Endothelial cell of umbilical vein (primary cell): ENCODE measurements at regions not wholly inside any gene's neighbourhood (a gene's known extent, or its start where the extent isn't known, plus 50 kb on each side); places are given as distances from the start of the nearest gene placed in this dataset.

Experiments
- BruUV-seq: library from RNA; stranded (reverse); fragments of 400-500 nt; replicated peaks from 2 replicates; lab custom pipeline; 2021; lab: Mats Ljungman, UMichigan
- CTCF ChIA-PET: fragments of 300-600, 350-600 bp; sonication (Branson Sonifier 250); formaldehyde crosslinking; loops from one replicate; lab custom pipeline; 2021; ENCODE audit warnings: antibody characterized with exemption, inconsistent platforms; lab: Charles Lee
- POLR2A ChIA-PET: fragments of 300-600, 350-600 bp; sonication (Branson Sonifier 250); formaldehyde crosslinking; loops from one replicate; lab custom pipeline; 2021; ENCODE audit warnings: antibody characterized with exemption, inconsistent platforms; lab: Charles Lee
- DNase-seq: peaks from one replicate; pipeline ENCODE4 v3.0.0-alpha.2; 2011; ENCODE audit warnings: low read depth, low spot score
- FAIRE-seq: peaks from 2 replicates; lab custom pipeline; 2011; peaks lifted over from hg19 to GRCh38; lab: Jason Lieb, UNC
- H2AFZ ChIP-seq: 2 replicates; pipeline ENCODE4 v1.6.0; 2012; ENCODE audit warnings: low read depth, low read length, control low read depth, inconsistent platforms
- H3K27ac ChIP-seq: 2 replicates; pipeline ENCODE4 v1.5.1; 2011; ENCODE audit warnings: low read depth, mild to moderate bottlenecking, control low read depth, low read length, moderate library complexity; ENCODE audit not compliant: insufficient read depth
- H3K27me3 ChIP-seq, 2 experiments: 2 replicates each; pipeline versions ENCODE4 v1.6.0 to v1.6.1; 2011; ENCODE audit warnings: low read length in 2 of 2, mixed read lengths in 1 of 2; ENCODE audit not compliant: control insufficient read depth in 2 of 2, insufficient read depth in 2 of 2
- H3K36me3 ChIP-seq, 2 experiments: 2 replicates in 1 of 2; 3 replicates in 1 of 2; pipeline ENCODE4 v1.5.1; 2011; ENCODE audit warnings: low read length in 2 of 2, mild to moderate bottlenecking in 1 of 2, moderate library complexity in 1 of 2; ENCODE audit not compliant: control insufficient read depth in 2 of 2, insufficient read depth in 2 of 2; ENCODE audit errors: extremely low read depth in 1 of 2
- H3K4me1 ChIP-seq: 3 replicates; pipeline ENCODE4 v1.5.1; 2011; ENCODE audit warnings: mild to moderate bottlenecking, low read length; ENCODE audit not compliant: control insufficient read depth, insufficient read depth; ENCODE audit errors: extremely low read depth
- H3K4me2 ChIP-seq: 2 replicates; pipeline ENCODE4 v1.6.1; 2011; ENCODE audit warnings: low read length, control low read depth, mixed read lengths; ENCODE audit not compliant: insufficient read depth
- H3K4me3 ChIP-seq, 3 experiments: fragments of 200-600 bp in 1 of 3; sonication (generic), shearing (Covaris generic) in 1 of 3; replicated peaks in 1 of 3; 2 replicates each; pipeline ENCODE4 v1.5.1; 2011 to 2016; ENCODE audit warnings: control low read depth in 3 of 3, low read length in 3 of 3, mild to moderate bottlenecking in 2 of 3, inconsistent platforms in 1 of 3, low read depth in 1 of 3, moderate library complexity in 1 of 3; ENCODE audit not compliant: insufficient read depth in 1 of 3
- H3K79me2 ChIP-seq: 2 replicates; pipeline ENCODE4 v1.6.0; 2012; ENCODE audit warnings: low read length, inconsistent platforms; ENCODE audit not compliant: control insufficient read depth, insufficient read depth
- H3K9ac ChIP-seq: replicated peaks from 2 replicates; pipeline ENCODE3; 2011; ENCODE audit warnings: low read length, control low read depth; ENCODE audit not compliant: insufficient read depth; ENCODE audit errors: extremely low read depth
- H3K9me1 ChIP-seq: replicated peaks from 3 replicates; pipeline ENCODE4 v1.6.0; 2011; ENCODE audit warnings: mild to moderate bottlenecking, low read length; ENCODE audit not compliant: control insufficient read depth, insufficient read depth; ENCODE audit errors: extremely low read depth
- H3K9me3 ChIP-seq: replicated peaks from 2 replicates; pipeline ENCODE4 v1.5.1; 2012; ENCODE audit warnings: low read length, inconsistent platforms; ENCODE audit not compliant: control insufficient read depth, insufficient read depth
- H4K20me1 ChIP-seq: replicated peaks from 2 replicates; pipeline ENCODE3; 2011; ENCODE audit warnings: mild to moderate bottlenecking, low read length; ENCODE audit not compliant: control insufficient read depth, insufficient read depth; ENCODE audit errors: extremely low read depth
- CTCF ChIP-seq, 2 donors: IDR thresholded peaks; 1 replicate in 1 of 2; 2 replicates in 1 of 2; pipeline ENCODE4 v1.5.1; 2011; ENCODE audit warnings: low read length in 2 of 2, mild to moderate bottlenecking in 2 of 2, moderate library complexity in 2 of 2, control low read depth in 1 of 2, inconsistent platforms in 1 of 2, low read depth in 1 of 2; ENCODE audit not compliant: insufficient read depth in 1 of 2; ENCODE audit errors: extremely low read depth in 1 of 2
- FOS ChIP-seq: IDR thresholded peaks from 2 replicates; pipeline ENCODE4 v1.6.1; 2011; ENCODE audit warnings: mild to moderate bottlenecking, low read length, moderate library complexity, borderline replicate concordance; ENCODE audit not compliant: insufficient read depth
- JUN ChIP-seq: IDR thresholded peaks from 2 replicates; pipeline ENCODE4 v1.6.1; 2011; ENCODE audit warnings: borderline replicate concordance, low read depth; ENCODE audit not compliant: insufficient read length, insufficient read depth
- MYC ChIP-seq: IDR thresholded peaks from one replicate; pipeline ENCODE4 v1.6.1; 2011; ENCODE audit warnings: mild to moderate bottlenecking, low read depth, low read length
- dilution Hi-C: fragments of 300-500 bp; cut with MboI; formaldehyde crosslinking; loops from one replicate; pipeline ENCODE4 v1.15.0; 2019; ENCODE audit warnings: low sequenced_read_pairs; ENCODE audit not compliant: extremely low pct_ligation_motif_present
- intact Hi-C: fragments of 100-400 bp; cut with micrococcal nuclease; formaldehyde crosslinking; loops from one replicate; pipeline ENCODE4 v1.10.0; 2022
- TF ChIP-seq, protein P1 (sequence below): IDR thresholded peaks from 2 replicates; pipeline ENCODE4 v1.6.1; 2011; ENCODE audit not compliant: insufficient read depth, insufficient read length

DNA sequence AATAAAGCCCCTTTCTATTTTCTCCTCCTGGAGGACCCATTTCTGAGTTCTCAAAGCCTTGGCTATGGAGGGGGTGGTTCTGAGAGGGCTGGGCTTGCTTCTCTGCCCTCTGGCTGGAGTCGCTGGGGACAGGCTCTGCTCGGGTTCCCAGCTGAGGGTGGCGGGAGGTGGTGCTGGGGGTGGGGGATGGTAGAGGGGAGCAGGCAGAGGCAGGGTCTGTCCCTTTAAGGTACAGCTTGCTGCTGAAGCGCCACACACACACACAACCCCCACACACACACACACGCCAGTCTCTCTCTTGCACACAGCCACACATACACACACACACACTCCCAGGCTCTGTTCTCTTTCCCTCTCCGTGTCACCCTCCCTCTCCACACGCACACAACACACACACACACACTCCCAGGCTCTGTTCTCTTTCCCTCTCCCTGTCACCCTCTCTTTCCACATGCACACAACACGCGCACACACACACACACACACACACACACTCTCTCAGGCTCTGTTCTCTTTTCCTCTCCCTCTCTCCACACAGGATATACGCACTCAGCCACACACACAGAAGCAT is 69.8 kb upstream of the SSBP3 start:
- H3K4me1 ChIP-seq = peaks cover 6% of the 10 kb centered on the region
- H3K79me2 ChIP-seq = no peaks in the 10 kb centered on the region
- no peak overlapping the region for H3K9ac ChIP-seq
- no peak overlapping the region for H3K4me2 ChIP-seq
- H3K4me3 ChIP-seq = no peak overlapping the region
- CTCF ChIA-PET = no interaction called here
- no peaks in the 10 kb centered on the region for H3K9me1 ChIP-seq
- dilution Hi-C loops (no loop called here), intact Hi-C loops (no loop called here)
- DNase-seq (no peak), FAIRE-seq (no peak)
- no peak overlapping the region for H3K27ac ChIP-seq
- H3K36me3 ChIP-seq = no peaks in the 10 kb centered on the region
- no peaks in the 10 kb centered on the region for H3K9me3 ChIP-seq
- TF ChIP-seq FOS (no peak), JUN (no peak), MYC (no peak), CTCF (IDR thresholded peaks at IDR 0.05; ENCODE audit: extremely low read depth in 1 of 2, insufficient read depth in 1 of 2, low read depth in 1 of 2, low read length in 2 of 2) (no peak)
- TF ChIP-seq, protein P1, sequence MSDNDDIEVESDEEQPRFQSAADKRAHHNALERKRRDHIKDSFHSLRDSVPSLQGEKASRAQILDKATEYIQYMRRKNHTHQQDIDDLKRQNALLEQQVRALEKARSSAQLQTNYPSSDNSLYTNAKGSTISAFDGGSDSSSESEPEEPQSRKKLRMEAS = no peak
- POLR2A ChIA-PET = no interaction called here
- no TSS peak for BruUV-seq
- H3K27me3 ChIP-seq = peaks cover 0 to 4% of the 10 kb centered on the region in 2 experiments
- H4K20me1 ChIP-seq = no peaks in the 10 kb centered on the region
- no peak overlapping the region for H2AFZ ChIP-seq
